Left renal cortex interstitium (tissue), 4 donors: ENCODE measurements at regions not wholly inside any gene's neighbourhood (a gene's known extent, or its start where the extent isn't known, plus 50 kb on each side); places are given as distances from the start of the nearest gene placed in this dataset.

Experiments
- DNase-seq, 4 donors: peaks; one replicate each; pipeline ENCODE4 v3.0.0-alpha.2; 2013; ENCODE audit warnings: low read depth in 4 of 4, low spot score in 2 of 4, missing footprints in 1 of 4

- DNase-seq = no peak
Observed at GRCh38 chr18:73924836-73925235, 222.8 kb downstream of the FBXO15 start.

- DNase-seq = no peak
Observed at GRCh38 chr18:73924307-73924706, 223.3 kb downstream of the FBXO15 start.

DNA sequence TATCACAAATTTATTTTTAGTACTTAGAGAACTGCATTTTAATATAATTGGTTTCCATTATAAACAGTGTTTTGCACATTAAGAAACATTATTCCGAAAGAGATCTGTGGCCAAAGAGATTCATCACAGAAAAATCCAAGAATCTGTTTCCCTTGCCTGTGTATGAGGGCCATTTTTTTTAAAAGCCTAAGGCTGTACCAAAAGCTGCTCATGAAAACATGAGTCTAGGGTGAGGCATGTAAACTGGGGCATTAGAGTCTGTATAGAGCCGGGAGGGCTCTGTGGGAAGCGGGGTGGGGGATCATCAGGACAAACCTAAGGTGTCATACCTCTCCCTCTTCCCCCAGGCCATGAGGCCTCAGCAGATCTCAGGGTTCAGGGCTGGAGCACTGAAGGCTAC is 223.8 kb downstream of the FBXO15 start:
- DNase-seq = no peak

- no peak for DNase-seq
Observed at GRCh38 chr18:73920033-73920432, 227.6 kb downstream of the FBXO15 start.

DNA sequence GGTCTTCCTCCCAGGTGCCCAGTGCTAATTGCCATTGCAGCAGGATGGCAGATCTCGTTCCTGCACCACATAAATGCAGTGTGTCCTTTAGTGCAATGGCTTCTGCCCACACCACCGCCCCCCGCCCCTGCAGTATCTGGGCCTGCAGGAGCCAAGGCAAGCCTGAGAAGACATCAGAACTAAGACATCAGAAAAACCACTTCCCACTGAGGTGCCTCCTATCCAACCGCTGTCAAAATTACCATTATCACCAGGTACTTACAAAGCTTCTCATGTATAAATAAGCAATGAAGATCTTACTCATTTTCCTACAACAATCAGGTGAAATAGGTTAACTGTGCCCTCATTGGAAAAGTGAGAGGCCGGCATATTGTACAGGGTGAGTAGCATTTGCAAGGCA is 228.8 kb downstream of the FBXO15 start:
- DNase-seq = no peak

- DNase-seq = no peak
Observed at GRCh38 chr18:73917046-73917445, 230.6 kb downstream of the FBXO15 start.

- no peak for DNase-seq
Observed at GRCh38 chr18:73913505-73913904, 234.1 kb downstream of the FBXO15 start.

DNA sequence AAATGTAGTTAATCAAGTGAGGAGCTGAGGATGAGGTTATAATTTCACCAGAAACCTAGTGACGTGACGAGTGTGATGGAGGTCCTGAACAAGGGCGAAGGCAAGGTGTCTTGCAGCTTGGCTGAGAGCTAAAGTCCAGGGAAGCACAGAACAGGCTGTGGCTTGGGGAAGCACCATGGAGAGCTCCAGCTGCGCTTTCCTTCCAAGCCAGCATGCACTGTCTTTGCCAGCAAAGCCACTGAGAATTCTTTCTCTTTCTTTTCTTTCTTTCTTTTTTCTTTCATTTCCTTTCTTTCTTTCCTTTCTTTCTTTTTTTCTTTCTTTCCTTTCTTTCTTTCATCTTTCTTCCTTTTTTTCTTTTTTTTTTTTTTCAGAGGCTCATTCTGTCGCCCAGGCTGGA is 239.3 kb downstream of the FBXO15 start:
- DNase-seq = peak in 2 of 4 donors; percentile 8 to 18

DNA sequence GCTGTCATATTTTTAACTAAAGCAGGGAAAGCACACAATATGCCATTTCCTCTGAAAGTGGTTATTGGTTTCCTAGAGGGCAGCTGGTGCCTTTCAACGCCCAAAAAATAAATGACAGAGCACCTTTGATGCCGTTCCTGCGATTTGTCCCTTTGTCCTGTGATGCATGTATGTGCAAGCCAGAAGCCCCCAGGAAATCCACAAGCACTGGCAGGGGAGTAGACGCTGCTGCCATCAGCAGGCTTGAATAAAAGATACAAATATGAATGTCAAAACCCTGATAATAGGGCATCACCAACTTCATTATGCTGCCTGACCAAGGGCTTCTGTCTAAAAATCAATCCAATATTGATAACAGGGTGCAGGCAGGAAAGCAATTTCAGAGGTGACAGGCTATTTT is 246.1 kb downstream of the FBXO15 start:
- no peak for DNase-seq

DNA sequence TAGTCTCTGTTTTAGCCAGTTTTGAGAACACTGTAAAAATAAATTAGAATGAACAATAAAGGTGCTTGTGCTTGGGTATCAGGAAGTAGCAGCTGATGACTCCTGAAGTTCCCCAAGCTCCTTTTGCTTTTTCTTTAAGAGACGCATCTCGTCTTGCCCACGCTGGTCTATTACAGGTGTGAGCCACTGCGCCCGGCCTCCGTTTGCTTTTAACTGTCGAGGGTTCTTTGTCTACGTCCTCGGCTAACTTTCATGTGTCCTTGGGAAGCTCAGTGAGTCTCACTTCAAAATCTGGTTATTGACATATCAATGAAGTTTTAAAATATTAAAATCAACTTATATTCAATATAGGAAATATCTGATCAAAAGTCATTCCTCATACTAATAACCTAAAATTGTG is 246.5 kb downstream of the FBXO15 start:
- no peak for DNase-seq

- no peak for DNase-seq
Observed at GRCh38 chr18:73900106-73900835, 247.4 kb downstream of the FBXO15 start.

DNA sequence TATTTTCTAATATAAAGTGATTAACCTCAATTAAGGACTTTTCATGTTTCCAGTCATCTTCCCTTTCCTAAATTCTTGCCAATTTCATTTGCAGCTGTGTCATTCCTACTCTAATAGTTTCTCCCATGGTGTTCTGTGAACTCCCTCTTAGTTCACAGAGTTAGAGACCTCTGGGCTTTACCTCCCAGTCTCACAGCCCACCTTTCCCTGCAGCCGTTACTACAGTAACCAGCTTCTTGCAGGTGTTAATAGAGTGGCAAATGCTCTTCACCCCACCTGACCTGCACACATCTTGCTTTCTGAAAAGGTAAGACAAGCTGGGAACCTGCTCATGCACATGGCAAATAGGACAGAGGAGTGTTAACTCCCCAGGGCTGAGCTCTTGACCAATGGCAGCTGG is 250.1 kb downstream of the FBXO15 start:
- DNase-seq = no peak

DNA sequence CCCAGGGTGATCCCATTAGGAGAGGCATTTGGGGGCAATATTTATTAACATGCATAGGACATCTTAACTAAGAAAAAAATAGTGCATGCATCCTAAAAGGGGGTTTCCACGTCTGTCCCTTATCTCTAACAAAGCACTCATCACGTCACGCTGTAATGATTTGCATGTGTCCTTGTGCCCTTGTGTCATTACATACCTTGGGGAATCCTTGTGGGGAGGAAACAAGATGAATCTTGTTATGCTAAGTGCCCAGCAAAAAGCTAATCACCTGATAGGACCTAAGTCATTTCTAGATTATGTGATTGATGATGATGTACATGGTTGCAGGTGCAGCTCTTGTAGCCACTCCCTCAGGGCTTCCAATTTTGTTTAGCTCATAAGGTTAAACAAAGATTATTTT is 250.9 kb downstream of the FBXO15 start:
- DNase-seq = no peak

- DNase-seq = no peak
Observed at GRCh38 chr18:73895701-73896100, 251.9 kb downstream of the FBXO15 start.

DNA sequence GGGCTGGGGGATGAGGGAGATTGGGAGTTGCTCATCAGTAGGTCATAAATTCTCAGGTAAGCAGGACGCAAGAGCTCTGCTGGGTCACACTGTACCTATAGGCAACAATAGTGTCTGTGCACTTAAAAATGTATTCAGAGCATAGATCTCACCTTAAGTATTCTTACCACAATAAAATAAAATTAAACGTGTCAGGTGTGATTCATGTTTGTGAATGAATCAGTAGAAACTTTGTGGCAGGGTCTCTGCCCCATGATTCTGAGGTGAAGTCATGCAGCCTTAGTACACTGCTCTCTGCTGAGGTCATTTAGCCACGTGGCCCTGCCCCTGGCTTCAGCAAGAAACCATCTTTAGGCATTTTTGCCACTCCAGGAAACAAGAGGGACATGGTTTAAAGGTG is 253.8 kb downstream of the FBXO15 start:
- DNase-seq = no peak

GRCh38 chr18:73891572-73892421 is 255.8 kb downstream of the FBXO15 start:
- DNase-seq = peak; percentile 16 to 44 (median 22)

- no peak for DNase-seq
Observed at GRCh38 chr18:73888565-73888964, 259.1 kb downstream of the FBXO15 start.

GRCh38 chr18:73887801-73888200 is 259.8 kb downstream of the FBXO15 start:
- no peak for DNase-seq

GRCh38 chr18:73884868-73885267 is 262.8 kb downstream of the FBXO15 start:
- no peak for DNase-seq

- no peak for DNase-seq
Observed at GRCh38 chr18:73881396-73881917, 266.2 kb downstream of the FBXO15 start.

DNA sequence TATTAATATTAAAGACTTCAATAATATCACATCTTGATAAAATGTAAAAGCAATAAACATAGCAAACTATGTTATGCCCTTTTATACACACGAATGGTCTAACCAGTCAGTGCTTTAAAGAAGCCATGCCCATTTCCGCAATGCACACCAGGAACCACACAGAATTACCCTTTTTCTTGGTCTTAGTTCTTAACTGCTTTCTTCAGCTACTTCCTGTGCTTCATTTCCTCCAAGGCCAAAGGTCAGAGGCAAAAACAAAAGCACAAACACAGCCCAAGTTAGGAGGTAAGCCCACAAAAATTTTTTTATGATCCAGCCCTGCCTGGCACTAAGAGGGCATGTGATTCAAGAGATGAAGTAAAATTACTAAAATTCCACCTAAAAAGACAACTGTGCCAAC is 267.2 kb downstream of the FBXO15 start:
- no peak for DNase-seq

DNA sequence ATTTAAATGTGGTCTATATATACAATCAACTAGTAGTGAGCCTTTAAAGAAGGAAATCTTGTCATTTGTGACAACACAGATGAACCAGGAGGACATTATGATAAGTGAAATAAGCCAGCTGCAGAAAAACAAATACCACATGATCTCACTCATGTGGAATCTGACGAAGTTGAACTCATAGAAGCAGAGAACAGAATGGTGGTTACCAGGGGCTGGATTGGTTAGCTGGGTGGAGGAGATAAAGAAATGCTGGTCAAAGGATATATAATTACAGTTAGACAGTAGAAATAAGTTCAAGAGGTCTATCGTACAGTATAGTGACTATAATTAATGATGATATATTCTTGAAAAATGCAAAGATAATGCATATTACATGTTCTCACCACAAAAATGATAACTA is 267.9 kb downstream of the FBXO15 start:
- peak in 1 of 4 donors; percentile 1 for DNase-seq
